ENCODE measurements at regions not wholly inside any gene's neighbourhood (a gene's known extent, or its start where the extent isn't known, plus 50 kb on each side); places are given as distances from the start of the nearest gene placed in this dataset.

DNA sequence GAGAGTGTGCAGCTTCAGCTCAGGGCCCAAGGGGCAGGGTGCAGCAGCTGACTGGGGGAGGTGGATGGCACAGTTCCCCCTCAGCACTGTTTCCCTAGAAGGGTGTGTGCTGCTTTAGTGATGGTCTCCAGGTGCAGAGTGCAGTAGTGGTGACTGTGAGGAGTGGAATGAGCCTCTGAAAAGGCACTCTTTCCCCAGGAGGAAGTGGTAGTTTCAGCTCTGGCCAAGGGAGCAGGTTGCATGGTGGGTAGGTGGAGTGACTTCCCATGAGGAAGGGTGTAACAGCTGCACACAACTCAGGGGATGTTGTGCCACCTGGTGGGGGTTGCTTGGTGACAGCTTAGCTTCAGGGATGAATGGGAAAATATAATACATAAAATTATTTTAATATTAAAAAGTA lies 251.5 kb upstream of the NXPH2 start:
- Histone ChIP-seq H3K27ac (ENCODE audit: low read length in 2 of 2) (no peak overlapping the region), H3K36me3 (replicated peaks in 1 of 2; ENCODE audit: control extremely low read depth in 1 of 2, control insufficient read depth in 1 of 2, extremely low read depth in 1 of 2, insufficient read depth in 2 of 2, low read length in 1 of 2) (no peaks in the 10 kb centered on the region), H4K20me1 (ENCODE audit: control insufficient read depth, insufficient read depth, low read length, poor library complexity, severe bottlenecking) (no peaks in the 10 kb centered on the region), H3K4me2 (replicated peaks; ENCODE audit: low read depth, low read length, poor library complexity, severe bottlenecking) (no peak overlapping the region), H3K4me1 (ENCODE audit: control insufficient read depth in 2 of 2, insufficient read depth in 2 of 2, low read length in 2 of 2) (no peaks in the 10 kb centered on the region), H3K9me3 (ENCODE audit: control extremely low read depth in 1 of 3, control insufficient read depth in 2 of 3, insufficient read depth in 1 of 3, low read length in 2 of 3) (peaks cover 0 to 8% (median 0%) of the 10 kb centered on the region in 3 donors), H3K9ac (ENCODE audit: low read length) (no peak overlapping the region), H2AFZ (ENCODE audit: insufficient read depth, low read depth, low read length, poor library complexity, severe bottlenecking) (no peak overlapping the region), H3K27me3 (replicated peaks in 1 of 4; ENCODE audit: control extremely low read depth in 1 of 4, control insufficient read depth in 3 of 4, insufficient read depth in 4 of 4, low read length in 3 of 4) (no peaks in the 10 kb centered on the region), H3K79me2 (ENCODE audit: control insufficient read depth, insufficient read depth, low read length) (no peaks in the 10 kb centered on the region), H3K4me3 (ENCODE audit: control extremely low read depth in 1 of 5, extremely low read depth in 1 of 5, insufficient read depth in 1 of 5, low read depth in 2 of 5, low read length in 4 of 5) (no peak overlapping the region)
- H3K27me3 Mint-ChIP-seq = no peaks in the 10 kb centered on the region
- H3K4me3 Mint-ChIP-seq = no peak overlapping the region
- intact Hi-C loops (cut with micrococcal nuclease) = no loop called here
- no peaks in the 10 kb centered on the region for H3K4me1 Mint-ChIP-seq
- TF ChIP-seq EZH2 (IDR thresholded peaks at IDR 0.05; ENCODE audit: borderline replicate concordance, insufficient read depth, low read depth, low read length, poor library complexity, severe bottlenecking) = no peak
- TF ChIP-seq, protein P1, sequence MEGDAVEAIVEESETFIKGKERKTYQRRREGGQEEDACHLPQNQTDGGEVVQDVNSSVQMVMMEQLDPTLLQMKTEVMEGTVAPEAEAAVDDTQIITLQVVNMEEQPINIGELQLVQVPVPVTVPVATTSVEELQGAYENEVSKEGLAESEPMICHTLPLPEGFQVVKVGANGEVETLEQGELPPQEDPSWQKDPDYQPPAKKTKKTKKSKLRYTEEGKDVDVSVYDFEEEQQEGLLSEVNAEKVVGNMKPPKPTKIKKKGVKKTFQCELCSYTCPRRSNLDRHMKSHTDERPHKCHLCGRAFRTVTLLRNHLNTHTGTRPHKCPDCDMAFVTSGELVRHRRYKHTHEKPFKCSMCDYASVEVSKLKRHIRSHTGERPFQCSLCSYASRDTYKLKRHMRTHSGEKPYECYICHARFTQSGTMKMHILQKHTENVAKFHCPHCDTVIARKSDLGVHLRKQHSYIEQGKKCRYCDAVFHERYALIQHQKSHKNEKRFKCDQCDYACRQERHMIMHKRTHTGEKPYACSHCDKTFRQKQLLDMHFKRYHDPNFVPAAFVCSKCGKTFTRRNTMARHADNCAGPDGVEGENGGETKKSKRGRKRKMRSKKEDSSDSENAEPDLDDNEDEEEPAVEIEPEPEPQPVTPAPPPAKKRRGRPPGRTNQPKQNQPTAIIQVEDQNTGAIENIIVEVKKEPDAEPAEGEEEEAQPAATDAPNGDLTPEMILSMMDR (IDR thresholded peaks at IDR 0.05) = no peak
- no peaks in the 10 kb centered on the region for H3K9me3 Mint-ChIP-seq (ENCODE audit: insufficient read depth)
- ATAC-seq (ENCODE audit: low read depth) = no peak
- no peak for DNase-seq
- ChIA-PET CTCF (no interaction called here), POLR2A (no interaction called here)
- H3K27ac Mint-ChIP-seq = no peak overlapping the region

- Mint-ChIP-seq H3K4me3 (no peak overlapping the region), H3K27me3 (no peaks in the 10 kb centered on the region), H3K27ac (no peak overlapping the region), H3K4me1 (no peaks in the 10 kb centered on the region), H3K9me3 (ENCODE audit: insufficient read depth) (peaks cover 2% of the 10 kb centered on the region)
- ATAC-seq (ENCODE audit: low read depth) = no peak
- H4K20me1 ChIP-seq (ENCODE audit: control insufficient read depth, insufficient read depth, low read length, poor library complexity, severe bottlenecking) = no peaks in the 10 kb centered on the region
- ChIA-PET POLR2A (no interaction called here), CTCF (no interaction called here)
- no peak overlapping the region for H3K4me3 ChIP-seq (ENCODE audit: control extremely low read depth in 1 of 5, extremely low read depth in 1 of 5, insufficient read depth in 1 of 5, low read depth in 2 of 5, low read length in 4 of 5)
- no peak overlapping the region for H3K9ac ChIP-seq (ENCODE audit: low read length)
- no peak overlapping the region for H3K27ac ChIP-seq (ENCODE audit: low read length in 2 of 2)
- TF ChIP-seq EZH2 (IDR thresholded peaks at IDR 0.05; ENCODE audit: borderline replicate concordance, insufficient read depth, low read depth, low read length, poor library complexity, severe bottlenecking) = no peak
- TF ChIP-seq, protein P1 (IDR thresholded peaks at IDR 0.05) = no peak
- no peaks in the 10 kb centered on the region for H3K4me1 ChIP-seq (ENCODE audit: control insufficient read depth in 2 of 2, insufficient read depth in 2 of 2, low read length in 2 of 2)
- no peaks in the 10 kb centered on the region for H3K27me3 ChIP-seq (replicated peaks in 1 of 4; ENCODE audit: control extremely low read depth in 1 of 4, control insufficient read depth in 3 of 4, insufficient read depth in 4 of 4, low read length in 3 of 4)
- no peak for DNase-seq
- WGBS (ENCODE audit: insufficient coverage) = no CpG with 5 or more reads among the region's 1 CpG
- no peak overlapping the region for H2AFZ ChIP-seq (ENCODE audit: insufficient read depth, low read depth, low read length, poor library complexity, severe bottlenecking)
- H3K79me2 ChIP-seq (ENCODE audit: control insufficient read depth, insufficient read depth, low read length) = no peaks in the 10 kb centered on the region
- no peak overlapping the region for H3K4me2 ChIP-seq (replicated peaks; ENCODE audit: low read depth, low read length, poor library complexity, severe bottlenecking)
- H3K36me3 ChIP-seq (replicated peaks in 1 of 2; ENCODE audit: control extremely low read depth in 1 of 2, control insufficient read depth in 1 of 2, extremely low read depth in 1 of 2, insufficient read depth in 2 of 2, low read length in 1 of 2) = no peaks in the 10 kb centered on the region
- H3K9me3 ChIP-seq (ENCODE audit: control extremely low read depth in 1 of 3, control insufficient read depth in 2 of 3, insufficient read depth in 1 of 3, low read length in 2 of 3) = peaks cover 0 to 18% (median 0%) of the 10 kb centered on the region in 3 donors
- intact Hi-C loops (cut with micrococcal nuclease) = no loop called here
Observed at GRCh38 chr2:139020287-139020686, 240.1 kb upstream of the NXPH2 start.

Measured in B cell (primary cell).